Dermis microvascular lymphatic vessel endothelial cell (primary cell): ENCODE measurements at regions not wholly inside any gene's neighbourhood (a gene's known extent, or its start where the extent isn't known, plus 50 kb on each side); places are given as distances from the start of the nearest gene placed in this dataset.
"Not testable (repeated sequence)": the region's sequence is repeated elsewhere in the genome, so short reads cannot be mapped to it uniquely, and the experiment has no call there.

ENCODE experiments used
- DNase-seq, 2 donors: peaks; one replicate each; pipeline versions ENCODE4 v3.0.0 to v3.0.0-alpha.2; 2010; ENCODE audit warnings: low read depth in 2 of 2

DNA sequence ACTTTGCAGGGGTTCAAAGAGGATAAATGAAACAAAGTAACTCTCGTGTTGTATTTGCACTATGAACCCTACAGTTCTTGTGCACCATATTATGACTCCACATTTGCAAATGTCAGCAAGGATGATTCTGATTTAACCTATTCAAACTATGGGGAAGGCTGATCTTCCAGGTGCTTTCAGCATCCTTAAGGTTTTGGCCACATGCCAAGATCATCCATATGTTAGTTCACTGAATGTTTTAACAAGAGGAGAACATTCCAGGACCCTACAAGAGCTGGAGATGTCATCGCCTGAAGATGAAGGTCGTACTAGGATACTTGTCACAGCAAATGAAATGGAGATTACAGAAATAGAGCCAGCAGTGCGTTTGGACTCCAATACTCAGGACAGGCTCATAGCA, 114.2 kb downstream of the DHRS2 start:
- DNase-seq, result no peak

GRCh38 chr14:23751616-23752015, 115.5 kb downstream of the DHRS2 start:
- no peak for DNase-seq

GRCh38 chr14:23763394-23763793, 127.2 kb downstream of the DHRS2 start:
- DNase-seq, result no peak

DNA sequence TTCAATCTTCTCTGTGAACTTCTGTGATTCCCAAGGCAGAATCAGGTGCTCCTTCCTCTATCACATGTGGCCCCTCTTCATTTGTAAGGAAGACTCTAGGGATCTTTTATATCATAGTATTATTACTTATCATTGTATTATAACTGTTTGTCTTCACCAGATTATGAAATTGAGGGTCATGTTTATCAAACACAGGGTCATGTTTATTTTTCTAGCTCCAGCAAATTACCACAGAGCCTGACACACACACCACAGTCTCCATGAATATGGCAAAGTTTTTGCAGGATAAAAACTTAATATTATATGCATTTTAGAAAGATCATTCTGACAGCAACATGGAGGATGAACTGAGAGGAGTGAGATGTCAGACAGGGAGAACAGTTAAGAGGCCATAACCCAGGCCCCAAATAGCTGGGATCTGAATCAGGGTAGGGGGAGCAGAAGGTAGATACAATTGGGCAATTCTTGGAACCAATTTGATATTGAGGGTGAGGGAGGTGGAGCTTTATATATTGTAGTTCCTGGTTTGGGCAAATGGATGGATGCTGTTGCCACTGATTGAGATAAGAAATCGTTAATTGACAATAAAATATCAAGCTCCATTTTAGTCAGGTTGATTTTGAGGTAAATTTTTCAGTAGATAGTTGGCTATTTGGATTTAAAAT, 130.7 kb downstream of the DHRS2 start:
- no peak for DNase-seq

DNA sequence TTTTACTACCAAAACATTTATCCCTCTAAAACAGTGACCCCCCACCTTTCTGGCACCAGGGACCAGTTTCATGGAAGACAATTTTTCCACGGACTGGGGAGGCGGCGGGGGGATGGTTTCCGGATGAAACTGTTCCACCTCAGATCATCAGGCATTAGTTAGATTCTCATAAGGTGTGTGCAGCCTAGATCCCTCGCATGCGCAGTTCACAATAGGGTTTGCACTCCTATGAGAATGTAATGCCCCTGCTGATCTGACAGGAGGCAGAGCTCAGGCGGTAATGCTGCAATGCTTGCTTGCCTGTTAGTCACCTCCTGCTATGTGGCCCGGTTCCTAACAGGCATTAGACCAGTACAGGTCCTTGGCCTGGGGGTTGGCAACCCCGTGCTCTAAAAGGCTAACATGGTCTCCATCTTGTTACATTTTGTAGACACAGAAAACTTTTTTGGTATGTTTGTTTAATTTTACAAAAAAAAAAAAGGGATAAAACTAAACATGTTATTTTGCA, 133.1 kb downstream of the DHRS2 start:
- not testable (repeated sequence) for DNase-seq

DNA sequence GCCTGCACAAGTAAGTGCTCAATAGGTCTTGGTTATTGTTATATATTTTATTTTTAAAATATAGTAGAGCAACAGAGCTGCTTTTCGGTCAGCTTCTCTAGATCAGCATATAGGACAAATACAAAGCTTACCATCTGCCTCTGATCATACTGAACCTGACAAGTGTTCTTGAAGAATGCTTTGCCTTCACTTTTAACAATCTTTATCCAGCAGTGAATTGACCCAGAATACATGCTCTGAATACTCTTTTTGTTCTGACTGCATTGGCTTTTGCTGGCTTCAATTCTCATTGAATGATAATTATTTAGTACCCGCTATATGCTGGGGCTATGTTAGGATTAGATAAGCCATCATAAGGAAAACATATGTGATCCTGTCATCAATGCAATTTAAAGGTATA, 137.8 kb downstream of the DHRS2 start:
- DNase-seq, result no peak

GRCh38 chr14:23776296-23776695, 140.1 kb downstream of the DHRS2 start:
- DNase-seq, result no peak

- DNase-seq, result no peak
Observed at GRCh38 chr14:23785208-23785607, 149.0 kb downstream of the DHRS2 start.

DNA sequence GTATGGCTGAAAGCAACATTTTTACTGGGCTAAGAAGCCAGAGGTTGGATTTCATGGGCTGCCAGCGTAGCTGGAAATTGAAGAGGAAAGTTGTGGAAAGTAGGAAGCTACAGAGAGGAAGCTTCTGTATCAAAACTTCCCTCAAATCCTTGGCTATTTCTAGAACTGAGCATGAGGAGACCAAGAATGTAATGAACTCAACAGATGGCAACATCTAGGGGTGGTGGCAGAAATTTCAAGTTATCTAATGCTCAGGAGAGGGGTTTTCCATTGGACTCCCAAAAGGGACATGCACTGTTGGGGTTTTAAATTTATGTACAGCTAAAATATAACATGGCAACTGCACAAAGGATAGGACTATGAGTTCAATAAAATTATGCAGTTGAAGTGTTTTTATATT, 151.3 kb downstream of the DHRS2 start:
- no peak for DNase-seq

GRCh38 chr14:23789696-23790095, 153.5 kb downstream of the DHRS2 start:
- no peak for DNase-seq

DNA sequence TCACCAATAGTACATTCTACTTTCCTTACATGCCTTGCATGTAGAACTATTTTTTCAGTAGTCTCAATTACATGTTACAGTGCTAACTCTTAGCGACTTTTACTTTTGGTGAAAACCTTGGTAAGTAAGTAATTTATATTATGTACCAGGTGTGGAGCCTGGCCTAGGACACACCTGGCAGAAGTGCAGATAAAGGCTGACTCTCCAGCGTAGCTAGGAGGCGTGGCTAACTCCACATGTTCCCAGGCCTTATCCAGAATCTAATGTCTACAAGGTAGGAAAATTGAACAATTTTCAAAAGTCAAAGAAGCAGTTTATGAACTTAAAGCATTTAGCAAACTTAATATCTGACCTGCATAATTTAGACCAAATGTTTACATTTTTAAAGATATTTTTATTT, 157.4 kb downstream of the DHRS2 start:
- no peak for DNase-seq

DNA sequence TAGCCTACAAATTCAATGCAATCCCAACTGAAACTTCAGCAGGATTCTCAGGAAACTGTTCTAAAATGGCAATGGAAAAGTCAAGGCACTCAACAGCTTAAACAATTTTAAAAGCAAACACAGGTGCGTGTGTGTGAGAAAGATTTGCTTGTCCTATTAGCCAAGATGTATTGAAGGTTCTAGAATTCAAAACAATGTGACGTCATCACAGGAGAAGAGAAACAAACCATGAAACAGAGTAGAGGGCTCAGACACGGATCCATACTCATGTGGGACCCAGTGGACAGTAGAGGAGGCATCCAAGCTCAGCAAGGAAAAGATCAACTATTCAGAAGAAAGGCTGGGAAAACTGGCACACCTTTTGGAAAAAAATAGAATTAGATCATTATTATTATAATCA, 152.8 kb upstream of the DHRS4 start:
- no peak for DNase-seq

DNA sequence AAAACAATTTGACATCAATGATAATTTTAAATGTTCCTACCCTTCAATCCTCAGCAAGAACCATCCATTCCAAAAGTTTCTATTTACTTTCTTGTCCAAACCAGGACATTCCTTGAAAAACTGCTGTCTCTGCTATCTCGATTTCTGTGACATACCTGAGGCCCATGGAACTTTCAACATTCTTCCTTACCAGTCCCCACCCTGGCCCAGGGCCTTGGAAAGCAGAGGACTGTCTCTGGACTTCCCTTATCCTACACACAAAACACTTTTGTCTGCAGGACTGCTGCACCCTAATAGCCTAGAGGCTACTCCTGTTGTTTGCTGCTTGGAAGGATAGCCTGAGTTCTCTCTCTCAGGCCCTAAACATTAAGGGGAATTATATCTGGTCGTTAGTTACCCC, 151.8 kb upstream of the DHRS4 start:
- DNase-seq, result no peak

- no peak for DNase-seq
Observed at GRCh38 chr14:23804817-23805216, 148.8 kb upstream of the DHRS4 start.

DNA sequence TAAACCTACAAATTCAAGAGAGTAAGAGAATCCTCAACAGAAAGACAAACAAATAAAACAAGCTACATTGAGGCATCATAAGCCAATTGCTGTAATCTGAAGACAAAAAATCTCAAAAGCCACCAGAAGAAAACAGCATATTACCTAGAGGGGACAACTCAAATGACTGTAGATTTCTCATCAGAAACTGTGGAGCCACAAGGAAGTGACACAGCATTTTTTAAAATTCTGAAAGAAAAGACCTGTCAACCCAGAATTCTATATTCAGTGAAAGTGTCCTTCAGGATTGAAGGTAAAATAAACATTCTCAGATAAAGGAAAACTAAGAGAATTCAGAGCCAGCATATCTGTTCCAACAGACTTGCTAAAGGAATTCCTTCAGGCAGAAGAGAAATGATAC, 147.8 kb upstream of the DHRS4 start:
- no peak for DNase-seq

DNA sequence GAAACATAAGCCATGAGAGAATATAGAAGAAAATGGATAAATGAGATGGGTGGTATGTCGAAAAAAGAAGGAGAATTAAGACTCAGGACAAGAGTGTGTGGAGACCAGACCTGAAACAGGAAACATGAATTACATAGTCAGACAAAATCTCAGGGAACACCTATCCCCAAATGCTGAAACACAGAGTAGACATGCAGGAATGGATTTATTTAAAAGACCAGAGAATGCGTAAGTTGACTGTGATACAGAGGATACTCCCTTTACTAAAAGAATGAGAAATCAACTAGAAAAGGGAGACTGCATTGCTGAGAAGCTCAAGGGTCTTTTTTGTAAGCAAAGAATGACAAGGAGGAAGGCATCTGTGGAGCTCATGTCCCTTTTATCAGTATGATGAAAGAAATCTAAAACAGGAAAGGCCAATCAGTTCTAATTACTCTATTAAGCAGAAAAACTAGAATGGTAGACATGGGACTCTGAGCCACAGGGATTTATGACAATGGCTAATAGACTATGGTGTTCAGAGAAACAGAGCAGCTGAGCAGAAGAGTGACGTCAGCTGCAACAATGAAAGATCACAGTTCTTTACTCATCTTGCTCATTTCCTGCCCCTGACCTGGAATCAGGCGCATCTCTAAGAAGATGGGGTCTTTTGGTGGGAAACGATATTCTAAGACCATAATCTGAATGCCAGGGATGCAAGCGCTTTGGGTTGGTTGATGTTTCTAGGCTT, 138.9 kb upstream of the DHRS4 start:
- no peak for DNase-seq

- no peak for DNase-seq
Observed at GRCh38 chr14:23816371-23816770, 137.2 kb upstream of the DHRS4 start.

DNA sequence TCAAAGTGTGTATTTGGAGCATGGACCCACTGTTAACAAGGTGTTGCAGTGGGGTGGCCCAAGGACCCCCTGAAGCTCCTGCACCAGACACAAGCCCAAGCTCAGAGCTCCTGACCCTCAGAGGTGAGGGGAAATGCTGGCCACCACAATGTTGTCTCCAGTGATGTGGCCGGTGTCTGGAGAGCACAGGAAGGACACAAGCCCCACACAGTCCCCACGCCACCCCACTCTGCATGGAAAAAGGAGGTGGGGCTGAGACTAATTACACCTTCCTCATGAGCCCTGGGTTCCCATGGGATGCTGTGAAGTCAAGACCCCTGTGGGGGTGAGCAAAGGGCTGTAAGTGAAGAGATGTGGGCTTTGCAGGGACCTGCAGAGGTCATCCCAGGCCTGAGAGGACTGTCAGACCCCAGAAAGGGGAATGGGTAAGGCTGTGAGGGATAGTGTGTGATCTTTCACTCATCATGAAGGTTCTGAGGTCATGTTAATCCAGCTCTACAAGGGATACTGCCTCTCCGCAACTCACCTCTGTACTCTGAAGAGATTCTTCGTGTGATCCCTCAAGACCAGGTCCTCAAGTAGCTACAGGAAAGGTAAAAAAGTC, 136.3 kb upstream of the DHRS4 start:
- DNase-seq, result no peak

DNA sequence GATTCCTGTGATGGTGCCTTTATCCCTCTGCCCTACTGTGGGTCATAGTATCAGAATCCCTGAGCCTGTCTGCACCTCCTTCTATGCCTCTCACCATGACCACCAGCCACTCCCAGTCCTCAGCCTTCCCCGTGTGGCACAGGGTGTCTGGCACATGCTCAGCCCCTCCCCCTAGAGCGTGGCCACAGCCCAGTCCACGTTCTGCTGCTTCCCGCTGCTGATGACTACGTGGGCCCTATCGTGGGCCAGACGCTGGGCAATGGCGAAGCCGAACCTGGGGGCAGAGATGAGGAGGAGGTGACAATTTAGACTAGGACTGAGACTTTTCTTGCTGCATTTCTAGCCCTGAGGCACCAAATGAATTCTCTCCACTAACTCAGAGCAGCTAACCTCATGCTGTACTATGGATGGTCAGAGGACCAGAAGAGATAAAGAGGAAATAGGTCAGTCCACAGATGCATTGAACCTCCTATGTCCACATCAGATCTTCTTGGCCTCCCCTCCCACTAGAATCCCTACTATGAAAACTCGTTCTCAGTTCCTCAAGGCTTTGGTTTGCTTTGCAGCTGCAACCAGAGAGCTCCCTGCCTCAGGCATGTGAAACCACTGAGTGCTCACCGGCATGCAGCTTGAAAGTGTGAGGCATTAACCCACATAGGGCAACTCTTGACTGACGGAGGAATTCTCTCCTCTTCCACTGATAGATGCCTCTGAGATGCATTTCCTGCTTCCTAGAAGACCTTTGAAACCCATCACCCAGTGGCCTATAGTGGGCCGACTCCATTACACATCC, 126.3 kb upstream of the DHRS4 start:
- DNase-seq, result no peak

GRCh38 chr14:23828001-23828400, 125.6 kb upstream of the DHRS4 start:
- no peak for DNase-seq

DNA sequence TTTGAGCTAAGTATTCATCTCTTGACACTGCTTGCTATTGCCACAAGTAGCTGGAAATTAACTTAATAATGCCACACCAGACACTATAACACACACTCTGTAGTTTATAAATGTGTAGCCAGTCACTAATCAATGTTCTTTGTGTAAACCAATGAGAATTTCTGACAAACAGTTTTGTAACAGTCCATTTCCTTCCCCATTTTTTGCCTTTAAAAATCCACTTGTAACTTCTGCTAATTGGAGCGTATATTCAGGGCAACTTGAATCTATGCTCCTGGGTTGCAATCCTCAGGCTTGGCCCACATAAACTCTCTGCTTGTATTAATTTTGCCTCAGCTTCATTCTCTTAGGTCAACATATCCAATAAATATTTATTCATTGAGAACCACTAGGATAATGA, 125.0 kb upstream of the DHRS4 start:
- DNase-seq, result no peak
